Psoas muscle (tissue), 7 donors: ENCODE measurements at regions not wholly inside any gene's neighbourhood (a gene's known extent, or its start where the extent isn't known, plus 50 kb on each side); places are given as distances from the start of the nearest gene placed in this dataset.

ENCODE experiments used
- ATAC-seq, 4 donors: fragments of 200-7000 bp; cut with Tn5 transposase; one replicate each; pipeline ENCODE4 v1.9.1; 2020; ENCODE audit warnings: moderate library complexity in 3 of 4, mild to moderate bottlenecking in 2 of 4
- DNase-seq, 2 donors: peaks; one replicate each; pipeline ENCODE4 v3.0.0-alpha.2; 2020
- H3K27ac ChIP-seq: fragments of 200-600 bp; one replicate; pipeline ENCODE4 v1.8.0; 2022
- H3K27me3 ChIP-seq, 3 donors: fragments of 200-600 bp in 1 of 3; one replicate each; pipeline versions ENCODE4 v1.6.1 to v1.8.0; 2013 to 2022; ENCODE audit warnings: low read length in 2 of 3, mild to moderate bottlenecking in 2 of 3, moderate library complexity in 1 of 3; ENCODE audit not compliant: insufficient read depth in 3 of 3
- H3K36me3 ChIP-seq, 2 donors: fragments of 200-600 bp in 1 of 2; one replicate each; pipeline versions ENCODE4 v1.6.1 to v1.8.0; 2013 to 2022; ENCODE audit warnings: low read depth in 1 of 2, mild to moderate bottlenecking in 1 of 2, moderate library complexity in 1 of 2; ENCODE audit not compliant: insufficient read depth in 1 of 2
- H3K4me1 ChIP-seq: fragments of 200-600 bp; one replicate; pipeline ENCODE4 v1.8.0; 2022
- H3K4me3 ChIP-seq: fragments of 200-600 bp; one replicate; pipeline ENCODE4 v1.8.0; 2022; ENCODE audit warnings: mild to moderate bottlenecking
- H3K9me3 ChIP-seq: fragments of 200-600 bp; one replicate; pipeline ENCODE4 v1.8.0; 2022
- WGBS, 3 donors: extraction: QIAGEN DNeasy Blood & Tissue Kit; methylation state at CpG; one replicate each; pipeline versions ENCODE4 v1.1.6 to v1.1.7; 2013; 5-methylcytosine and 5-hydroxymethylcytosine counted together
- intact Hi-C, 2 donors: fragments of 100-400 bp; cut with DNase I; formaldehyde crosslinking; loops; one replicate each; pipeline versions ENCODE4 v1.11.0 to v1.14.2; 2022
- TF ChIP-seq, protein P1 (sequence below): fragments of 200-600 bp; IDR thresholded peaks from one replicate; pipeline ENCODE4 v1.8.0; 2022; ENCODE audit warnings: antibody characterized with exemption
- donor health status: healthy with polysubstance abuse.
- donor health status: DM: no; HTN: no; CAD: no; lungs with moderate emphysema.
- donor health status: Bipolar disorder and iron deficiency.
- donor health status: healthy.
- donor health status: DM: yes; HTN: yes; CAD: no.
- donor health status: DM: no; HTN: no; CAD: no.
- donor health status: DM: yes; HTN: yes; CAD: no.

DNA sequence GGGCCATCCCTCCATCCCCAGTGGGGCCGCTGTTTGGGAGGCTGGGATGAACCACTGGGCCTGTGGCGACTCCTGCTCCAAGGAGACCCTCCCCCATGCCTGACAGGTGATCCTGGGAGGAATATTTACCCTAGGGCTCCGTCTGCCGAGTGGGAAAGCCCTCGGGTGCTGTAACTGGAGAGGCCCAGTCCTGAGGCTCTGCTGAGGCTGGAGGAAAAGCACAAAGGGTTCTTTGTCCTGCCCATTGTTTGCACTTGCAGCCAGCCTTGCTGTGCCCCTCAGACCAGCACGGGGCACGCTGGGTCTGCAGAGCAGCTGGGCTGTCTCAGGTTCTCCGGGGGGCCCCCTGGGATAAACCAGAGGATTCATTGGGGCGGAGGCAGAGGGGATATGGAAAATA, 321.1 kb downstream of the MN1 start:
- H3K27me3 ChIP-seq, result no peaks in the 10 kb centered on the region
- H3K9me3 ChIP-seq, result no peaks in the 10 kb centered on the region
- TF ChIP-seq, protein P1, sequence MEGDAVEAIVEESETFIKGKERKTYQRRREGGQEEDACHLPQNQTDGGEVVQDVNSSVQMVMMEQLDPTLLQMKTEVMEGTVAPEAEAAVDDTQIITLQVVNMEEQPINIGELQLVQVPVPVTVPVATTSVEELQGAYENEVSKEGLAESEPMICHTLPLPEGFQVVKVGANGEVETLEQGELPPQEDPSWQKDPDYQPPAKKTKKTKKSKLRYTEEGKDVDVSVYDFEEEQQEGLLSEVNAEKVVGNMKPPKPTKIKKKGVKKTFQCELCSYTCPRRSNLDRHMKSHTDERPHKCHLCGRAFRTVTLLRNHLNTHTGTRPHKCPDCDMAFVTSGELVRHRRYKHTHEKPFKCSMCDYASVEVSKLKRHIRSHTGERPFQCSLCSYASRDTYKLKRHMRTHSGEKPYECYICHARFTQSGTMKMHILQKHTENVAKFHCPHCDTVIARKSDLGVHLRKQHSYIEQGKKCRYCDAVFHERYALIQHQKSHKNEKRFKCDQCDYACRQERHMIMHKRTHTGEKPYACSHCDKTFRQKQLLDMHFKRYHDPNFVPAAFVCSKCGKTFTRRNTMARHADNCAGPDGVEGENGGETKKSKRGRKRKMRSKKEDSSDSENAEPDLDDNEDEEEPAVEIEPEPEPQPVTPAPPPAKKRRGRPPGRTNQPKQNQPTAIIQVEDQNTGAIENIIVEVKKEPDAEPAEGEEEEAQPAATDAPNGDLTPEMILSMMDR, result no peak
- DNase-seq (no peak), ATAC-seq (no peak)
- no peaks in the 10 kb centered on the region for H3K4me1 ChIP-seq
- 39 to 52% (median 45%) methylated on average over 9 of the region's 9 CpGs for WGBS, 3 donors
- H3K36me3 ChIP-seq, result no peaks in the 10 kb centered on the region
- no peak overlapping the region for H3K27ac ChIP-seq
- intact Hi-C loops, result no loop called here
- no peak overlapping the region for H3K4me3 ChIP-seq

GRCh38 chr22:27482402-27482801, 319.2 kb downstream of the MN1 start:
- 28 to 38% (median 33%) methylated on average over 11 of the region's 11 CpGs for WGBS, 3 donors
- Histone ChIP-seq H3K36me3 (no peaks in the 10 kb centered on the region), H3K27me3 (no peaks in the 10 kb centered on the region), H3K9me3 (no peaks in the 10 kb centered on the region), H3K4me3 (no peak overlapping the region), H3K4me1 (no peaks in the 10 kb centered on the region), H3K27ac (no peak overlapping the region)
- ATAC-seq (no peak), DNase-seq (no peak)
- TF ChIP-seq, protein P1, result no peak
- intact Hi-C loops, result no loop called here

DNA sequence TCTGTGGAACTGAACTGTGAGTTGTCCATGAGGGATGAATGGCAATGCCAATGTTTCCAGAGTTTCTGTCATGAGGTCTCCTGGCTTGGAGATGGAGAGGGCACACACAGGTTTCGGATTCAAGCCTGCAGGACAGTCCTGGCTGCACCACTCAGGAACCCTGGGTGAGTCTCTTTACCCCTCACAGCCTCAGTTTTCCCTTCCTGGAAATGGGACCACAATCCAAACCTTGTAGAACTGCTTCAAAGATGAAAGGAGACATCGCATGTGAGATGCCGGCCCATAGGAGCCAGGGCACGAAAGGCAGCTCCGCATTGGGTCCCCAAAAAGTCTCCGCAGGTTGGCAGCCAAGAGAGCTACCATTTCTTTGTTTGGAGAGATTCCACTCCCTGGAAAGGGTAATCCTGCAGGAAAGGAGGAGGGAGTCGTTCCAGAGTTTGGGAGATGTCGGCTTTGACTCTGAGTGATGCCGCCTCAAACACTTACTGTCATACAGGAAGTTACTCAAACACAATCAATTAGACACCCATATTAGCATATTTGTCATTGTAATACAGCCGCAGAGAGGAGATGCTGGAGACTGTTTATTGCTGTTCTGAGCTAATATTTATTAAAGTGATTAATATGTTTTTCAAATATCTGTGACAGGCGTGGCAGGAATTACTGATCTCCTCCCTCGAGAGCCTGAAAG, 318.3 kb downstream of the MN1 start:
- no peaks in the 10 kb centered on the region for H3K27me3 ChIP-seq
- 54 to 57% (median 54%) methylated on average over 12 of the region's 12 CpGs for WGBS, 3 donors
- intact Hi-C loops, result no loop called here

DNA sequence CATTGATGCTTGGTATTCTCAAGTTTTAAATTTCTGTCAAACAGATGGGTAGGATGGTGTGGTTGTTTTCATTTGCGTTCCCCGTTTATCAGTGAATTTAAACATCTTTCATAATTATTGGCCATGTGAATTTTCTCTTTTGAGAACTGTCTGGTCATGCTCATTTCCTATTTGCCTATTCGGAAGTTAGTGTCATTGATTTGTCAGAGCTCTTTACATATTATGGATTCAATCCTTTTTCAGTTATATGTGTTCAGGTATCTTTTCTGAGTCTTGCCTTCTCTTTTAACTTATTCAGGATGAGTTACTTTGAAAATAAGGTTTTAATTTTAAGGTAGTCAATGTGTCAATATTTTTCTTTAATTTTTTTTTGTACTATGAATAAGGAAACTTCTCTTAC, 315.7 kb downstream of the MN1 start:
- intact Hi-C loops, result loop anchor here in 1 of 2 donors (5.0 kb wide), 1 partner anchor 316 kb away; the partner anchor contains the start of gene MN1
- ATAC-seq (no peak), DNase-seq (no peak)
- Histone ChIP-seq H3K27me3 (no peaks in the 10 kb centered on the region), H3K9me3 (no peaks in the 10 kb centered on the region), H3K4me3 (no peak overlapping the region), H3K27ac (no peak overlapping the region), H3K36me3 (no peaks in the 10 kb centered on the region), H3K4me1 (peaks cover 11% of the 10 kb centered on the region)
- TF ChIP-seq, protein P1, result no peak
- 77 to 85% (median 80%) methylated on average over 3 of the region's 3 CpGs for WGBS, 3 donors

More for the DNA sequence above, 318.3 kb downstream of the MN1 start:
- H3K36me3 ChIP-seq, result no peaks in the 10 kb centered on the region
- H3K9me3 ChIP-seq, result no peaks in the 10 kb centered on the region
- TF ChIP-seq, protein P1, result no peak
- no peak overlapping the region for H3K27ac ChIP-seq
- no peaks in the 10 kb centered on the region for H3K4me1 ChIP-seq
- DNase-seq, result peak in 1 of 2 donors; percentile 22
- no peak for ATAC-seq
- H3K4me3 ChIP-seq, result no peak overlapping the region
